A204.1 (cell line): ENCODE measurements at regions not wholly inside any gene's neighbourhood (a gene's known extent, or its start where the extent isn't known, plus 50 kb on each side); places are given as distances from the start of the nearest gene placed in this dataset.
"Not testable (repeated sequence)": the region's sequence is repeated elsewhere in the genome, so short reads cannot be mapped to it uniquely, and the experiment has no call there.

ENCODE experiments used
- FAIRE-seq: peaks from 2 replicates; lab custom pipeline; 2012; peaks lifted over from hg19 to GRCh38; lab: Jason Lieb, UNC

GRCh38 chr5:116947691-116948528 lies 373.3 kb upstream of the SEMA6A start:
- no peak for FAIRE-seq

GRCh38 chr5:116945613-116946382 lies 371.2 kb upstream of the SEMA6A start:
- FAIRE-seq, result not testable (repeated sequence)

GRCh38 chr5:116944183-116944582 lies 369.6 kb upstream of the SEMA6A start:
- no peak for FAIRE-seq

GRCh38 chr5:116942622-116943021 lies 368.0 kb upstream of the SEMA6A start:
- no peak for FAIRE-seq

- FAIRE-seq, result no peak
These were observed 365.0 kb upstream of the SEMA6A start for GRCh38 chr5:116939641-116940040.

GRCh38 chr5:116938488-116938887 lies 363.9 kb upstream of the SEMA6A start:
- no peak for FAIRE-seq

GRCh38 chr5:116935561-116936162 lies 361.0 kb upstream of the SEMA6A start:
- no peak for FAIRE-seq

- FAIRE-seq, result no peak
These were observed 356.0 kb upstream of the SEMA6A start for GRCh38 chr5:116930616-116931015.

GRCh38 chr5:116923344-116923743 lies 348.7 kb upstream of the SEMA6A start:
- no peak for FAIRE-seq

- FAIRE-seq, result no peak
These were observed 347.9 kb upstream of the SEMA6A start for GRCh38 chr5:116922532-116922931.

GRCh38 chr5:116914869-116915504 lies 340.4 kb upstream of the SEMA6A start:
- no peak for FAIRE-seq

- FAIRE-seq, result no peak
These were observed 337.6 kb upstream of the SEMA6A start for GRCh38 chr5:116912221-116912620.

GRCh38 chr5:116911074-116911473 lies 336.5 kb upstream of the SEMA6A start:
- FAIRE-seq, result no peak

- no peak for FAIRE-seq
These were observed 333.9 kb upstream of the SEMA6A start for GRCh38 chr5:116908537-116908936.

- FAIRE-seq, result no peak
These were observed 331.3 kb upstream of the SEMA6A start for GRCh38 chr5:116905885-116906284.

GRCh38 chr5:116900793-116901192 lies 326.2 kb upstream of the SEMA6A start:
- FAIRE-seq, result no peak

GRCh38 chr5:116898917-116899316 lies 324.3 kb upstream of the SEMA6A start:
- no peak for FAIRE-seq

- FAIRE-seq, result no peak
These were observed 322.7 kb upstream of the SEMA6A start for GRCh38 chr5:116897291-116897690.

- no peak for FAIRE-seq
These were observed 321.4 kb upstream of the SEMA6A start for GRCh38 chr5:116896001-116896400.

- FAIRE-seq, result no peak
These were observed 318.4 kb upstream of the SEMA6A start for GRCh38 chr5:116892993-116893392.

- FAIRE-seq, result no peak
These were observed 312.5 kb upstream of the SEMA6A start for GRCh38 chr5:116887104-116887503.

GRCh38 chr5:116885825-116886224 lies 311.2 kb upstream of the SEMA6A start:
- FAIRE-seq, result no peak

GRCh38 chr5:116883875-116884274 lies 309.3 kb upstream of the SEMA6A start:
- no peak for FAIRE-seq
